ENCODE measurements at regions not wholly inside any gene's neighbourhood (a gene's known extent, or its start where the extent isn't known, plus 50 kb on each side); places are given as distances from the start of the nearest gene placed in this dataset.

- TF ChIP-seq CTCF (IDR thresholded peaks at IDR 0.05) = no peak
- TF ChIP-seq POLR2A (IDR thresholded peaks at IDR 0.05) = no peak
Measured at GRCh38 chr12:25376407-25376806, 125.7 kb upstream of the KRAS start.
